GM23338 (cell line): ENCODE measurements at regions not wholly inside any gene's neighbourhood (a gene's known extent, or its start where the extent isn't known, plus 50 kb on each side); places are given as distances from the start of the nearest gene placed in this dataset.

ENCODE experiments used
- ATAC-seq: fragments of 200-7000 bp; cut with Tn5 transposase; 3 replicates; pipeline ENCODE4 v1.9.1; 2020
- DNase-seq: peaks from one replicate; pipeline ENCODE4 v3.0.0-alpha.2; 2015; ENCODE audit warnings: low spot score
- H2AFZ ChIP-seq: fragments of 200-600 bp; sonication (generic); 2 replicates; pipeline ENCODE4 v1.8.0; 2016; ENCODE audit warnings: antibody characterized with exemption, mild to moderate bottlenecking, moderate library complexity
- H3F3A ChIP-seq: fragments of 200-600 bp; sonication (generic); replicated peaks from 2 replicates; pipeline ENCODE4 v1.8.0; 2017; ENCODE audit warnings: antibody characterized with exemption, mixed run types, low read depth
- H3K27ac ChIP-seq: fragments of 200-600 bp; sonication (generic); 2 replicates; pipeline ENCODE4 v1.6.1; 2016; ENCODE audit warnings: low read depth
- H3K27me3 ChIP-seq: fragments of 200-600 bp; sonication (generic); 2 replicates; pipeline ENCODE4 v1.8.0; 2016; ENCODE audit warnings: mild to moderate bottlenecking, mixed run types, moderate library complexity; ENCODE audit not compliant: insufficient read depth
- H3K36me3 ChIP-seq: fragments of 200-600 bp; sonication (generic); 2 replicates; pipeline ENCODE4 v1.8.0; 2016; ENCODE audit warnings: mild to moderate bottlenecking; ENCODE audit not compliant: insufficient read depth
- H3K4me1 ChIP-seq: fragments of 200-600 bp; sonication (generic); 2 replicates; pipeline ENCODE4 v1.8.0; 2016; ENCODE audit warnings: mild to moderate bottlenecking, moderate library complexity; ENCODE audit not compliant: insufficient read depth
- H3K4me2 ChIP-seq: fragments of 200-600 bp; sonication (generic); 2 replicates; pipeline ENCODE4 v1.7.1; 2017; ENCODE audit warnings: mixed run types
- H3K4me3 ChIP-seq: fragments of 200-600 bp; sonication (generic); 2 replicates; pipeline ENCODE4 v1.6.1; 2016; ENCODE audit warnings: mixed run types
- H3K79me2 ChIP-seq: fragments of 200-600 bp; sonication (generic); replicated peaks from 2 replicates; pipeline ENCODE4 v1.8.0; 2017; ENCODE audit warnings: mild to moderate bottlenecking; ENCODE audit not compliant: insufficient read depth
- H3K9me2 ChIP-seq: fragments of 200-600 bp; sonication (generic); 2 replicates; pipeline ENCODE4 v1.8.0; 2017; ENCODE audit not compliant: insufficient read depth
- H4K20me1 ChIP-seq: fragments of 200-600 bp; sonication (generic); replicated peaks from 2 replicates; pipeline ENCODE4 v1.8.0; 2017; ENCODE audit warnings: mild to moderate bottlenecking; ENCODE audit not compliant: insufficient read depth
- H3K27ac Mint-ChIP-seq: 2 replicates; pipeline ENCODE4 v1.8.0; 2020; ENCODE audit warnings: inconsistent platforms, mild to moderate bottlenecking, moderate library complexity, mixed read lengths
- H3K27me3 Mint-ChIP-seq: 3 replicates; pipeline ENCODE4 v1.8.0; 2022; ENCODE audit warnings: low read depth, mild to moderate bottlenecking, moderate library complexity, mixed read lengths, inconsistent platforms; ENCODE audit not compliant: insufficient read depth, poor library complexity
- H3K36me3 Mint-ChIP-seq: 3 replicates; pipeline ENCODE4 v1.8.0; 2021; ENCODE audit warnings: low read depth, mild to moderate bottlenecking, inconsistent platforms, moderate library complexity, mixed read lengths
- H3K4me1 Mint-ChIP-seq: 3 replicates; pipeline ENCODE4 v1.8.0; 2020; ENCODE audit warnings: mild to moderate bottlenecking, inconsistent platforms, mixed read lengths
- H3K4me3 Mint-ChIP-seq: 3 replicates; pipeline ENCODE4 v1.8.0; 2021; ENCODE audit warnings: moderate library complexity, mild to moderate bottlenecking, inconsistent platforms, mixed read lengths
- H3K9me3 Mint-ChIP-seq: 3 replicates; pipeline ENCODE4 v1.8.0; 2020; ENCODE audit warnings: moderate library complexity, mild to moderate bottlenecking, inconsistent platforms, mixed read lengths
- CREB1 ChIP-seq: fragments of 250-450 bp; sonication (Bioruptor Pico); IDR thresholded peaks from 2 replicates; pipeline ENCODE4 v1.5.0; 2020; ENCODE audit warnings: low read depth, mild to moderate bottlenecking, moderate library complexity
- EZH2 ChIP-seq: fragments of 200-600 bp; sonication (generic); IDR thresholded peaks from one replicate; pipeline ENCODE4 v1.8.0; 2017; ENCODE audit warnings: antibody characterized with exemption, mild to moderate bottlenecking, low read depth; ENCODE audit not compliant: unreplicated experiment
- JUNB ChIP-seq: IDR thresholded peaks from one replicate; pipeline ENCODE4 v1.6.1; 2016; ENCODE audit warnings: antibody characterized with exemption; ENCODE audit not compliant: unreplicated experiment
- NANOG ChIP-seq: IDR thresholded peaks from 2 replicates; pipeline ENCODE4 v1.6.1; 2016; ENCODE audit warnings: antibody characterized with exemption, borderline replicate concordance
- POLR2AphosphoS5 ChIP-seq: IDR thresholded peaks from 2 replicates; pipeline ENCODE4 v1.6.1; 2016; ENCODE audit warnings: antibody characterized with exemption, low read depth
- STAT1 ChIP-seq: IDR thresholded peaks from one replicate; pipeline ENCODE4 v1.6.1; 2016; ENCODE audit warnings: antibody characterized with exemption; ENCODE audit not compliant: unreplicated experiment
- ZNF331 ChIP-seq: fragments of 250-450 bp; sonication (Bioruptor Pico); IDR thresholded peaks from 2 replicates; pipeline ENCODE4 v1.5.0; 2020; ENCODE audit warnings: low read depth, mild to moderate bottlenecking, moderate library complexity
- ZNF462 ChIP-seq: fragments of 250-450 bp; sonication (Bioruptor Pico); IDR thresholded peaks from 2 replicates; pipeline ENCODE4 v1.5.0; 2020; ENCODE audit warnings: mild to moderate bottlenecking, moderate library complexity
- TF ChIP-seq, protein P1 (sequence below): IDR thresholded peaks from 2 replicates; pipeline ENCODE4 v1.6.1; 2016; ENCODE audit warnings: antibody characterized with exemption

DNA sequence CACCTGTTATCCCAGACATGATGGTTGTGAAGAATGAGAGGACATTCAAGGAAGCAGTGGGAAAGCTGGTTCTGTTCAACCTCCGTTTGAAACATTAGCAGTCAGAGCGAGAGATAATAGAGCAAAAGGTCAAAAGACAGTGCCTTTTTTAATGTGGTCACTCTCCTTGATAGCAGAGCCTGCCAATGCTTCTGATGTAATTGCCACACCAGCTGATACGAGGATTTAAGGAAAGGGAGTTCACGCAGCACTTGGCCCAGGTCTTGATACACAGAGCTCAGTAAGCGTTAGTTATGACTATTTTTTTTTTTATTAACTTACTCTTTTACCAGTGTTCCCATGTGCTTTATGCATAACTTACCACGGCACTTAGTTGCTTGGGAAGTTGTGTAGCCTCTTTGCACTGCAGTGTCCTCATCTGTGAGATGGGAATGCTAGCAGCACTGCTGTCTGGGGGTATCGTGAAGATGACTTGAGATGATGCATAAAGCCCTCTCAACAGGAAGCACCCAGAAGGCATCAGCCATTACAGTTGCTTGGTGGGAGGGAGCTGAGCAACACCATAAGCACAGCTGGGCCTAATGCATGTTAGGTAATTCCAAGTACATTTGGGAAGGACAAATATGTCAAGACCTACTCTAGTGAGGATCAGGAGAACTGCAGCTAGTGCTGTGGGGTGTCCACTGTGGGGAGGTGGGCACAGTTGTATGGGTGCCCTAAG is 123.3 kb upstream of the RASGRP1 start (continued):
- TF ChIP-seq ZNF462 (CRISPR knock-in tag), result no peak

DNA sequence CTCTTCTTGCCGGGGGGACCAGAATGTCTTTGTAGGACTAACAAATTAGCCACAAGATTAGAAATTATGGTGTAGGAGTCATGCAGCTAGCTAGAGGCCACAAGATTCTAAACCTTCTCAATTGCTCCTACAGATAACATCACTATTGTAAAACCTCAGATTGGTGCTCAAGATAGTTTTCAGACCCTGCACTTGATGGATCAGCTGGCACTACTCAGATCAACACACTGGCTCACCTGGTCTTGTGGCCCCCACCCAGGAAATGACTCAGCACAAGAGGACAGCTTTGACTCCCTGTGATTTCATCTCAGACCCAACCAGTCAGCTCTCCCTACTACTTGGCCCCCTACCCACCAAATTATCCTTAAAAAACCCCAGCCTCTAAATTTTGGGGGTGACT is 124.1 kb upstream of the RASGRP1 start:
- Mint-ChIP-seq H3K36me3 (no peaks in the 10 kb centered on the region), H3K27me3 (peaks cover 6% of the 10 kb centered on the region), H3K4me3 (no peak overlapping the region), H3K9me3 (no peaks in the 10 kb centered on the region), H3K27ac (peak overlapping the region; percentile 57), H3K4me1 (peaks cover 21% of the 10 kb centered on the region; the same call in 2 of the 3 replicates)
- Histone ChIP-seq H3K9me2 (no peaks in the 10 kb centered on the region), H3K79me2 (no peaks in the 10 kb centered on the region), H3K27me3 (no peaks in the 10 kb centered on the region), H3F3A (no peaks in the 10 kb centered on the region), H3K4me2 (no peak overlapping the region), H3K4me3 (no peak overlapping the region), H3K27ac (no peak overlapping the region), H3K4me1 (no peaks in the 10 kb centered on the region), H4K20me1 (no peaks in the 10 kb centered on the region), H2AFZ (peak overlapping the region; percentile 28; the same call in 1 of the 2 replicates), H3K36me3 (no peaks in the 10 kb centered on the region)
- ATAC-seq (no peak), DNase-seq (no peak)
- TF ChIP-seq EZH2, result no peak
- TF ChIP-seq, protein P1, sequence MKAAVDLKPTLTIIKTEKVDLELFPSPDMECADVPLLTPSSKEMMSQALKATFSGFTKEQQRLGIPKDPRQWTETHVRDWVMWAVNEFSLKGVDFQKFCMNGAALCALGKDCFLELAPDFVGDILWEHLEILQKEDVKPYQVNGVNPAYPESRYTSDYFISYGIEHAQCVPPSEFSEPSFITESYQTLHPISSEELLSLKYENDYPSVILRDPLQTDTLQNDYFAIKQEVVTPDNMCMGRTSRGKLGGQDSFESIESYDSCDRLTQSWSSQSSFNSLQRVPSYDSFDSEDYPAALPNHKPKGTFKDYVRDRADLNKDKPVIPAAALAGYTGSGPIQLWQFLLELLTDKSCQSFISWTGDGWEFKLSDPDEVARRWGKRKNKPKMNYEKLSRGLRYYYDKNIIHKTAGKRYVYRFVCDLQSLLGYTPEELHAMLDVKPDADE, result no peak
- no peak for TF ChIP-seq CREB1 (CRISPR knock-in tag)
- TF ChIP-seq JUNB, result no peak
- TF ChIP-seq NANOG, result no peak
- TF ChIP-seq POLR2AphosphoS5, result no peak
- no peak for TF ChIP-seq ZNF462 (CRISPR knock-in tag)
- TF ChIP-seq ZNF331 (CRISPR knock-in tag), result no peak
- no peak for TF ChIP-seq STAT1
